T-helper 2 cell treated with Interferon-gamma antibody and Interleukin-4, amounts not matched to agents 5 μg/mL and 100 μg/mL, for 36 hours (primary cell): ENCODE measurements at regions not wholly inside any gene's neighbourhood (a gene's known extent, or its start where the extent isn't known, plus 50 kb on each side); places are given as distances from the start of the nearest gene placed in this dataset.
"Not testable (repeated sequence)": the region's sequence is repeated elsewhere in the genome, so short reads cannot be mapped to it uniquely, and the experiment has no call there.

Experiments used
- DNase-seq: peaks from one replicate; pipeline ENCODE4 v3.0.0; 2021; ENCODE audit warnings: low spot score
- H3K27ac Mint-ChIP-seq: one replicate; pipeline ENCODE4 v1.8.0; 2021; ENCODE audit warnings: mild to moderate bottlenecking, mixed read lengths
- H3K27me3 Mint-ChIP-seq: one replicate; pipeline ENCODE4 v1.8.0; 2021; ENCODE audit warnings: low read depth, mixed read lengths
- H3K36me3 Mint-ChIP-seq: one replicate; pipeline ENCODE4 v1.8.0; 2021; ENCODE audit warnings: low read depth, mixed read lengths
- H3K4me1 Mint-ChIP-seq: one replicate; pipeline ENCODE4 v1.8.0; 2021; ENCODE audit warnings: low read depth, mixed read lengths
- H3K4me3 Mint-ChIP-seq: one replicate; pipeline ENCODE4 v1.8.0; 2022; ENCODE audit warnings: mild to moderate bottlenecking, moderate library complexity, mixed read lengths
- H3K9me3 Mint-ChIP-seq: one replicate; pipeline ENCODE4 v1.8.0; 2021; ENCODE audit warnings: mixed read lengths

GRCh38 chr1:148267066-148267465 is 115.0 kb upstream of the NBPF11 start:
- Mint-ChIP-seq H3K4me1 (peaks cover 19% of the 10 kb centered on the region), H3K27me3 (peaks cover 19% of the 10 kb centered on the region)
- DNase-seq, H3K9me3 Mint-ChIP-seq, H3K36me3 Mint-ChIP-seq, H3K4me3 Mint-ChIP-seq, H3K27ac Mint-ChIP-seq: not testable (repeated sequence)

- Mint-ChIP-seq H3K27me3 (peaks cover 33% of the 10 kb centered on the region), H3K4me1 (peaks cover 19% of the 10 kb centered on the region), H3K36me3 (no peaks in the 10 kb centered on the region), H3K4me3 (peak overlapping the region; percentile 91), H3K27ac (no peak overlapping the region), H3K9me3 (no peaks in the 10 kb centered on the region)
- DNase-seq, result no peak
Measured at GRCh38 chr1:148264374-148265276, 112.5 kb upstream of the NBPF11 start.

- no peak for DNase-seq
- Mint-ChIP-seq H3K27ac (peak overlapping the region; percentile 84), H3K9me3 (no peaks in the 10 kb centered on the region), H3K4me3 (peak overlapping the region; percentile 91), H3K4me1 (peaks cover 19% of the 10 kb centered on the region), H3K36me3 (no peaks in the 10 kb centered on the region), H3K27me3 (peaks cover 36% of the 10 kb centered on the region)
Measured at GRCh38 chr1:148263906-148264255, 111.8 kb upstream of the NBPF11 start.

- no peaks in the 10 kb centered on the region for H3K36me3 Mint-ChIP-seq
- peak overlapping the region; percentile 84 for H3K27ac Mint-ChIP-seq
- no peaks in the 10 kb centered on the region for H3K9me3 Mint-ChIP-seq
- peaks cover 19% of the 10 kb centered on the region for H3K4me1 Mint-ChIP-seq
- DNase-seq, result peak; percentile 60
- peaks cover 36% of the 10 kb centered on the region for H3K27me3 Mint-ChIP-seq
- H3K4me3 Mint-ChIP-seq, result peak overlapping the region; percentile 91
Measured at GRCh38 chr1:148263128-148263905, 111.2 kb upstream of the NBPF11 start.

- H3K36me3 Mint-ChIP-seq, H3K27ac Mint-ChIP-seq, H3K9me3 Mint-ChIP-seq, DNase-seq, H3K4me3 Mint-ChIP-seq: not testable (repeated sequence)
- H3K27me3 Mint-ChIP-seq, result peaks cover 37% of the 10 kb centered on the region
- peaks cover 21% of the 10 kb centered on the region for H3K4me1 Mint-ChIP-seq
Measured at GRCh38 chr1:148261684-148262083, 109.6 kb upstream of the NBPF11 start.

- not testable (repeated sequence) for H3K4me3 Mint-ChIP-seq
Measured at GRCh38 chr1:148257886-148258285, 105.8 kb upstream of the NBPF11 start.

GRCh38 chr1:148254611-148255429 is 102.7 kb upstream of the NBPF11 start:
- H3K27ac Mint-ChIP-seq, DNase-seq, H3K9me3 Mint-ChIP-seq, H3K36me3 Mint-ChIP-seq, H3K4me3 Mint-ChIP-seq, H3K4me1 Mint-ChIP-seq: not testable (repeated sequence)
- peaks cover 16% of the 10 kb centered on the region for H3K27me3 Mint-ChIP-seq

More at GRCh38 chr1:148257886-148258285, 105.8 kb upstream of the NBPF11 start:
- H3K9me3 Mint-ChIP-seq, H3K4me1 Mint-ChIP-seq, H3K27ac Mint-ChIP-seq, H3K36me3 Mint-ChIP-seq, DNase-seq: not testable (repeated sequence)
- peaks cover 33% of the 10 kb centered on the region for H3K27me3 Mint-ChIP-seq

GRCh38 chr1:148253808-148254207 is 101.7 kb upstream of the NBPF11 start:
- not testable (repeated sequence) for H3K27ac Mint-ChIP-seq, H3K4me1 Mint-ChIP-seq, H3K4me3 Mint-ChIP-seq, DNase-seq, H3K36me3 Mint-ChIP-seq, H3K9me3 Mint-ChIP-seq
- peaks cover 12% of the 10 kb centered on the region for H3K27me3 Mint-ChIP-seq

GRCh38 chr1:148248798-148249197 is 96.7 kb upstream of the NBPF11 start:
- H3K27ac Mint-ChIP-seq, H3K36me3 Mint-ChIP-seq, H3K4me3 Mint-ChIP-seq, DNase-seq, H3K27me3 Mint-ChIP-seq, H3K9me3 Mint-ChIP-seq, H3K4me1 Mint-ChIP-seq: not testable (repeated sequence)

GRCh38 chr1:148246258-148246861 is 94.3 kb upstream of the NBPF11 start:
- not testable (repeated sequence) for H3K36me3 Mint-ChIP-seq, H3K4me1 Mint-ChIP-seq, H3K4me3 Mint-ChIP-seq, H3K27ac Mint-ChIP-seq, H3K9me3 Mint-ChIP-seq, DNase-seq, H3K27me3 Mint-ChIP-seq

- not testable (repeated sequence) for H3K27me3 Mint-ChIP-seq, H3K9me3 Mint-ChIP-seq, DNase-seq, H3K4me3 Mint-ChIP-seq, H3K36me3 Mint-ChIP-seq, H3K4me1 Mint-ChIP-seq, H3K27ac Mint-ChIP-seq
Measured at GRCh38 chr1:148245843-148246242, 93.8 kb upstream of the NBPF11 start.

GRCh38 chr1:148245443-148245842 is 93.4 kb upstream of the NBPF11 start:
- H3K36me3 Mint-ChIP-seq, H3K4me1 Mint-ChIP-seq, H3K27me3 Mint-ChIP-seq: not testable (repeated sequence)

GRCh38 chr1:148233250-148233649 is 81.2 kb upstream of the NBPF11 start:
- H3K36me3 Mint-ChIP-seq, H3K27me3 Mint-ChIP-seq, H3K9me3 Mint-ChIP-seq, H3K4me3 Mint-ChIP-seq, H3K4me1 Mint-ChIP-seq, H3K27ac Mint-ChIP-seq, DNase-seq: not testable (repeated sequence)

More at GRCh38 chr1:148245443-148245842, 93.4 kb upstream of the NBPF11 start:
- H3K4me3 Mint-ChIP-seq, H3K27ac Mint-ChIP-seq, DNase-seq, H3K9me3 Mint-ChIP-seq: not testable (repeated sequence)
